HEK293 (cell line): ENCODE measurements at regions not wholly inside any gene's neighbourhood (a gene's known extent, or its start where the extent isn't known, plus 50 kb on each side); places are given as distances from the start of the nearest gene placed in this dataset.

ENCODE experiments used
- ZBTB20 ChIP-seq: fragments of 450-650 bp; formaldehyde crosslinking; IDR thresholded peaks from 2 replicates; pipeline ENCODE4 v1.5.1; 2016; ENCODE audit warnings: missing biosample characterization, missing genetic modification characterization
- ZBTB21 ChIP-seq: fragments of 450-650 bp; formaldehyde crosslinking; IDR thresholded peaks from 2 replicates; pipeline ENCODE4 v1.5.1; 2017; ENCODE audit warnings: missing biosample characterization, missing genetic modification characterization
- ZNF121 ChIP-seq: fragments of 450-650 bp; formaldehyde crosslinking; IDR thresholded peaks from 2 replicates; pipeline ENCODE4 v1.5.1; 2016; ENCODE audit warnings: missing biosample characterization, missing genetic modification characterization
- TF ChIP-seq, protein P1 (sequence below): fragments of 450-650 bp; formaldehyde crosslinking; IDR thresholded peaks from 2 replicates; pipeline ENCODE4 v1.5.1; 2016; ENCODE audit warnings: missing biosample characterization, missing genetic modification characterization
- TF ChIP-seq, protein P2 (sequence below): fragments of 450-650 bp; formaldehyde crosslinking; IDR thresholded peaks from 2 replicates; pipeline ENCODE4 v1.5.1; 2016; ENCODE audit warnings: missing biosample characterization, missing genetic modification characterization

DNA sequence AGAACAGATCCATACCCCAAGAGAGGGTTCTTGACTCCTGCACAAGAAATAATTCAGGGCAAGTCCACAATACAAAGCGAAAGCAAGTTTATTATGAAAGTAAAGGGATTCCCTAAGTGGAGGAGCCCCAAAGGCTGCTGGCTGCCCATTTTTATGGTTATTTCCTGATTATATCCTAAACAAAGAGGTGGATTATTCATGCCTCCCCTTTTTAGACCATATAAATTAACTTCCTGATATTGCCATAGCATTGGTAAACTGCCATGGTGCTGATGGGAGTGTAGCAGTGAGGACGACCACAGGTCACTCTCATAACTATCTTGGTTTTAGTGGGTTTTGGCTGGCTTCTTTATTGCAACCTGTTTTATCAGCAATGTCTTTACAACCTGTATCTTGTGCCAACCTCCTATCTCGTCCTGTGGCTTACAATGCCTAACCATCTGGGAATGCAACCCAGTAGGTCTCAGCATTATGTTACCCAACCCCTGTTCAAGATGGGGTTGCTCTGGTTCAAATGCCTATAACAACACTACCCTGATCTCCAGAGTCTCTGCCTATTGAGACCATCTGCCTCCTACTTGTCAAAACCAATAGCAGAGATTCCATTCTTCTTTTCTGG, 154.4 kb upstream of the GRAMD2B start:
- TF ChIP-seq, protein P1, sequence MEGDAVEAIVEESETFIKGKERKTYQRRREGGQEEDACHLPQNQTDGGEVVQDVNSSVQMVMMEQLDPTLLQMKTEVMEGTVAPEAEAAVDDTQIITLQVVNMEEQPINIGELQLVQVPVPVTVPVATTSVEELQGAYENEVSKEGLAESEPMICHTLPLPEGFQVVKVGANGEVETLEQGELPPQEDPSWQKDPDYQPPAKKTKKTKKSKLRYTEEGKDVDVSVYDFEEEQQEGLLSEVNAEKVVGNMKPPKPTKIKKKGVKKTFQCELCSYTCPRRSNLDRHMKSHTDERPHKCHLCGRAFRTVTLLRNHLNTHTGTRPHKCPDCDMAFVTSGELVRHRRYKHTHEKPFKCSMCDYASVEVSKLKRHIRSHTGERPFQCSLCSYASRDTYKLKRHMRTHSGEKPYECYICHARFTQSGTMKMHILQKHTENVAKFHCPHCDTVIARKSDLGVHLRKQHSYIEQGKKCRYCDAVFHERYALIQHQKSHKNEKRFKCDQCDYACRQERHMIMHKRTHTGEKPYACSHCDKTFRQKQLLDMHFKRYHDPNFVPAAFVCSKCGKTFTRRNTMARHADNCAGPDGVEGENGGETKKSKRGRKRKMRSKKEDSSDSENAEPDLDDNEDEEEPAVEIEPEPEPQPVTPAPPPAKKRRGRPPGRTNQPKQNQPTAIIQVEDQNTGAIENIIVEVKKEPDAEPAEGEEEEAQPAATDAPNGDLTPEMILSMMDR (tag by site-specific recombination): no peak
- TF ChIP-seq ZBTB21 (tag by site-specific recombination): no peak
- TF ChIP-seq ZNF121 (tag by site-specific recombination): no peak
- no peak for TF ChIP-seq ZBTB20 (tag by site-specific recombination)
- TF ChIP-seq, protein P2, sequence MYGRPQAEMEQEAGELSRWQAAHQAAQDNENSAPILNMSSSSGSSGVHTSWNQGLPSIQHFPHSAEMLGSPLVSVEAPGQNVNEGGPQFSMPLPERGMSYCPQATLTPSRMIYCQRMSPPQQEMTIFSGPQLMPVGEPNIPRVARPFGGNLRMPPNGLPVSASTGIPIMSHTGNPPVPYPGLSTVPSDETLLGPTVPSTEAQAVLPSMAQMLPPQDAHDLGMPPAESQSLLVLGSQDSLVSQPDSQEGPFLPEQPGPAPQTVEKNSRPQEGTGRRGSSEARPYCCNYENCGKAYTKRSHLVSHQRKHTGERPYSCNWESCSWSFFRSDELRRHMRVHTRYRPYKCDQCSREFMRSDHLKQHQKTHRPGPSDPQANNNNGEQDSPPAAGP (tag by site-specific recombination): no peak
